HG02852 (cell line): ENCODE measurements at regions not wholly inside any gene's neighbourhood (a gene's known extent, or its start where the extent isn't known, plus 50 kb on each side); places are given as distances from the start of the nearest gene placed in this dataset.

Experiments used
- ATAC-seq: cut with Tn5 transposase; IDR thresholded peaks from one replicate; pipeline ENCODE4 v1.9.1; 2021; ENCODE audit warnings: mild to moderate bottlenecking, moderate library complexity; ENCODE audit not compliant: unreplicated experiment

GRCh38 chr11:42257534-42257933 lies 798.1 kb upstream of the LRRC4C start:
- no peak for ATAC-seq

GRCh38 chr11:42265072-42265471 lies 805.6 kb upstream of the LRRC4C start:
- ATAC-seq = no peak

- ATAC-seq = no peak
These were observed 811.9 kb upstream of the LRRC4C start for GRCh38 chr11:42271306-42271705.

DNA sequence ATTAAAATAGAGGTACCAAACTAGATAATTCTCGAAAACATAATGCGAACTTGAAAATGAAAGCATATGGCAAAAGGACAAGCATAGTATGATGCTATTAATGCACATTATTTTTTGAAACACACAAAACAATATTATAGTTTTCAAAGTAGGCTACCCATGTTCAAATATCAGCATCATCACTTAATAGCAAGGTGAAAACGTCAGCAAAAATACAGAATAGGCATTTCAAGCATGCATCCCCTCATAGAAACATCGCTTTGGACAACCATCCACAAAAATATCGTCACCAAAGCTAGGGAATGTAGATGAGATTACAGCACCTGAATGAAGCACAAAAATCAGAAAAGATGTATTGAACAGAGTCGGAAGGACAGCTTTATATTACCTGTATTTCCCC lies 814.5 kb upstream of the LRRC4C start:
- no peak for ATAC-seq

- ATAC-seq = no peak
These were observed 837.5 kb upstream of the LRRC4C start for GRCh38 chr11:42296910-42297309.

- ATAC-seq = no peak
These were observed 840.3 kb upstream of the LRRC4C start for GRCh38 chr11:42299780-42300179.

GRCh38 chr11:42301777-42302176 lies 842.3 kb upstream of the LRRC4C start:
- no peak for ATAC-seq

- ATAC-seq = no peak
These were observed 852.1 kb upstream of the LRRC4C start for GRCh38 chr11:42311514-42311913.

GRCh38 chr11:42311944-42312343 lies 852.5 kb upstream of the LRRC4C start:
- no peak for ATAC-seq

GRCh38 chr11:42315267-42315666 lies 855.8 kb upstream of the LRRC4C start:
- no peak for ATAC-seq

DNA sequence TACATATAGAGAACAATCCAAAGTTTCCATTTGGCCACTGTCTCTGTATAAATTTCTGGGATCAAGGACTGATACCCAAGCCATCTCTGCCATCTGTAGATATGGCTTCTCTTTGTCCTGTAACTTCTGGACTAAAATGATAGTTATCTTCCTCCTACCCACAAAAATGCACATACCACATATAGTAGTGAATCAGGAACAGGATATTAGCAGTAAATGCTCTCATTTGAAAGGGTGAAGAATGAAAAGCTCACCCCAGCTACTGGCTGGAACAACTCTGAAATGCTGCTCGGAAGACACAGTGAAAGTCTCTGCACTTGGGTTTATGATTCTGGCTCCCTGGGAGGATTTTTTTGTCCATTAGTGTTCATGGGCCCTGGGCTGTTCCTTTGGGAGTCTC lies 856.4 kb upstream of the LRRC4C start:
- ATAC-seq = no peak

GRCh38 chr11:42319921-42320320 lies 860.5 kb upstream of the LRRC4C start:
- no peak for ATAC-seq

DNA sequence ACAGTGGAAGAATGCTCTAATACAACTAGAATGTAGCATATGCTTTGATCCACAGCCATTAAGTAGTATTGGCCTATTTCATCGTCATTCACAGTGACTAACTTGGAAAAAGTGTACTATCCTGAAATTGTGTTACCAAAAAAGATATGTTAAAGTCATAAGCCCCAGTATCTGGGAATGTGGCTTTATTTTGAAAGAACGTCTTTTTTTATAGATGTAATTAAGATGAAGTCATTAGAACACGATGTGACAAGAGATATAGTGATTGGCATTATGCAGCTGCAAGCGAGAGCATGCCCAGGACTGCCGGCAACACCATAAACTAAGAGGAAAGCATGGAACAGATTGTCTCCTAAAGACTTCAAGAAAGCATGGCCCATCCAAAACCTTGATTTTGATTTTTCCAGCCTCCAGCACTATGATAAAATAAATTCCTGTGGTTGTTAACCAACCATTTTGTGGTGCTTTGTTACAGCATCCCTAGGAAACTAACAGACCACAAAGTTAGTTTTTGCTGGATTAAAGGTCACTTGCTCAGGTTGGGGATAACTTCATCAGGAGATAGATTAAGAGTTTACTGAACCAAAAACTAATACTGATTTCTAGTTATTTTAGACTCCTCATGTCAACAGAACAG lies 870.6 kb upstream of the LRRC4C start:
- no peak for ATAC-seq

GRCh38 chr11:42337786-42338455 lies 878.5 kb upstream of the LRRC4C start:
- ATAC-seq = no peak

DNA sequence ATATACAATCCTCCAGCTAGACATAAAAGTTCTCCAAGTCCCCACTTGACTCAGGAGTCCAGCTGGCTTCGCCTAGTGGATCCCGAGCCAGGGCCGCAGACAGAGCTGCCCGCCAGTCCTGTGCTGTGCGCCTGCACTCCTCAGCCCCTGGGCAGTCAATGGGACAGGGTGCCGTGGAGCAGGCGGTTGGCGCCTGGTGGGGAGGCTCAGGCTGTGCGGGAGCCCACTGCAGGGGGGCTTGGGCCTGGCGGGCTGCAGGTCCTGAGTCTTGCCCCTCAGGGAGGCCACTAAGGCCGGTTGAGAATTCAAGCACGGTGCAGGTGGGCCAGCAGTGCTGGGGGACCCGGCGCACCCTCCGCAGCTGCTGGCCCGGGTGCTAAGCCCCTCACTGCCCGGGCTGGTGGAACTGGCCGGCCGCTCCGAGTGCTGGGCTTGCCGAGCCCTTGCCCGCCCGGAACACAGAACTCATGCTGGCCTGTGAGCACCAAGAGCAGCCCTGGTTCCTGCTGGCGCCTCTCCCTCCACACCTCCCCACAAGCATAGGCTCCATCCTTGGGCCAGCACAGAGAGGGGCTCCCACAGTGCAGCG lies 884.8 kb upstream of the LRRC4C start:
- no peak for ATAC-seq

GRCh38 chr11:42345933-42346332 lies 886.5 kb upstream of the LRRC4C start:
- ATAC-seq = no peak

GRCh38 chr11:42363701-42364100 lies 904.2 kb upstream of the LRRC4C start:
- no peak for ATAC-seq

DNA sequence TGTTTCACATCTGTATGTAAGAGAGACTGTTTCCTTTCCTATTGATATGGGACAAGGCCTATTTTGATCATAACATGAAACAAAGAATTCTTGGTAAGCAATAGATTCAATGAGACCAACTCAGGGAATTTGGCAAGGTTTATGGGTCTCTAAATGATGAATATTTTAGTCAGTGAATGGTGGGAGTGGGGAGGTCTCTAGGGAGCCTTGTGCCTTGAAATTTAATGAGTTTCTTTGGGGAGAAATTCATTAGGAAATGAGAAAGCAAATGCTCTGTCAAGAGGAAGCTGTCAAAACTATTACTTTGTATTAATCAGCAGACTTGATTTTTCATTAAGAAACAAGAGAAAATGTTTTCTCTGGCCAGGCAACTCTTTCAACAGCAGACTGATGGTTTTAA lies 921.7 kb upstream of the API5 start:
- ATAC-seq = no peak

- ATAC-seq = peak; percentile 51
These were observed 914.3 kb upstream of the API5 start for GRCh38 chr11:42397483-42397882.

DNA sequence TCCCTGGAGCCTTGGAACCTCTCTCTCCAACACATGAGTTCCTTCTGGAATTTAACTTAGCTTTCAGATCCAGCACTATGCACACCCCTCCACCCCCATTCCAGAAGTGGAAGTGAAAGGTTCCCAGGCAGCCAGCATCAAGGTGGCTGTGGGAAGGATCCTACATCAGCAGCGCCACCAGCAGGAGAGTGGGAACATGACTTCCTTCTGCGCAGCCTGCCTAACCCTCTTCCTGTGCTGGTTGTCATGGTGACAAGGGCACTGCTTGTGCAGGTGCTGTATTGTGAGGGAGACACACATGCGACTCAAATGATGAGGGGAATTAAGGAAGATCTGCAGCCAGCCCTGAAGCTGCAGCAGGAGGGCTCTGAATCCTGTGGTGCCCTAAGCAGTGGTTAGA lies 904.5 kb upstream of the API5 start:
- no peak for ATAC-seq

GRCh38 chr11:42410251-42410955 lies 901.4 kb upstream of the API5 start:
- peak; percentile 80 for ATAC-seq

DNA sequence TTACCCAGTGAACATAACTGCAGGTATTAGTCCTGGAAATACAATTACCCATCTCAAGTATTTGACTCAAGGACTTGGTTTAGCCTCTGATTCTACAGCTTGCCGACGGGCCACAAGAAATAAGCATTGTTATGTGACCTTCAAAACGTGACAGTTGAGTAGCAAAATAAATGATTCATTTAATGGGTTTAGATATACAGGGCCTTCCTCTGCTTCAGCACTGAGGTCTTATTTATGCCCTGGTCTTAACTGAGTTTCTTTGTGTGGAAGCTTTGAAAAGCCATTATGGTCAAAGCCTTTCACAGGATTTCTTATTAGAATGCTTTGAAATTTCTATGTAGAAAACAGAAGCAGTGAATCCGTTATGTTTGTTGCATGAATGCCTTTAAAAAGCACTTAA lies 899.2 kb upstream of the API5 start:
- ATAC-seq = no peak
